ENCODE measurements at regions not wholly inside any gene's neighbourhood (a gene's known extent, or its start where the extent isn't known, plus 50 kb on each side); places are given as distances from the start of the nearest gene placed in this dataset.

DNA sequence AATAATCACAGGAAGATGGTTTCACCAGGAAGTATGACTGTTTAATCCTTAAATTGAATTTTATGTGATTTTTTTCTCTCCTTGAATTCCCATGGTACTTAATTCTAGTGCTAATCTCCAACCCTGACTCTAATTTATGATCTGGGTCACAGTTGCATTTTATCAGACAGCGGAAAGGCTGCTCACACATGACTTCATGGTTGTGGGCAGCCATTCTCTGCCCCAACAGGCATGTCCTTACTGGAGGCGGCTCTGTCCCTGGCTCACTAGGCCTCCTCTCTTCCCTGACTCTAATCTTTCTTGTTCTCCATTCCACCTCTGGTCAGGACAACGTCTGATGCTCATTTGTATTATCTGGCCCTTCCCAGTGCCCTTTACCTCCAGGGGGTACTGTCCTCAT lies 184.4 kb downstream of the CHST1 start:
- Histone ChIP-seq H2AFZ (ENCODE audit: insufficient read depth, low read depth, low read length, poor library complexity, severe bottlenecking) (no peak overlapping the region), H4K20me1 (ENCODE audit: insufficient read depth, low read length) (no peaks in the 10 kb centered on the region), H3K9ac (ENCODE audit: insufficient read depth, low read length, poor library complexity, severe bottlenecking) (no peak overlapping the region), H3K27me3 (ENCODE audit: control insufficient read depth in 2 of 2, insufficient read depth in 2 of 2, low read length in 2 of 2) (peaks cover 0 to 2% of the 10 kb centered on the region in 2 donors), H3K4me1 (ENCODE audit: control insufficient read depth in 1 of 2, insufficient read depth in 2 of 2, low read length in 2 of 2) (no peaks in the 10 kb centered on the region), H3K27ac (ENCODE audit: low read depth in 1 of 2, low read length in 2 of 2) (no peak overlapping the region), H3K9me3 (replicated peaks in 1 of 2; ENCODE audit: control insufficient read depth in 1 of 2, insufficient read depth in 1 of 2, low read length in 2 of 2) (no peaks in the 10 kb centered on the region), H3K4me2 (replicated peaks; ENCODE audit: extremely low read depth, low read length, poor library complexity, severe bottlenecking) (no peak overlapping the region), H3K4me3 (replicated peaks in 1 of 3; ENCODE audit: low read depth in 2 of 3, low read length in 3 of 3) (no peak overlapping the region), H3K79me2 (ENCODE audit: insufficient read depth, low read length) (no peaks in the 10 kb centered on the region), H3K36me3 (replicated peaks in 1 of 2; ENCODE audit: control insufficient read depth in 1 of 2, insufficient read depth in 2 of 2, low read length in 2 of 2) (no peaks in the 10 kb centered on the region)
- Mint-ChIP-seq H3K36me3 (no peaks in the 10 kb centered on the region), H3K4me3 (no peak overlapping the region), H3K9me3 (no peaks in the 10 kb centered on the region), H3K27ac (no peak overlapping the region), H3K27me3 (ENCODE audit: low read depth in 3 of 3) (peaks cover 9 to 22% (median 20%) of the 10 kb centered on the region in 3 donors), H3K4me1 (no peaks in the 10 kb centered on the region)
- 66% methylated on average over 3 of the region's 3 CpGs for WGBS (ENCODE audit: insufficient coverage)
- intact Hi-C loops (cut with micrococcal nuclease): no loop called here
- no peak for TF ChIP-seq CTCF (IDR thresholded peaks at IDR 0.05)
- no peak for DNase-seq

- no peaks in the 10 kb centered on the region for H4K20me1 ChIP-seq (ENCODE audit: insufficient read depth, low read length)
Observed at GRCh38 chr11:45477588-45477987, 187.8 kb downstream of the CHST1 start.

More at GRCh38 chr11:45477588-45477987, 187.8 kb downstream of the CHST1 start:
- H3K27ac ChIP-seq (ENCODE audit: low read depth in 1 of 2, low read length in 2 of 2): no peak overlapping the region
- Mint-ChIP-seq H3K4me1 (no peaks in the 10 kb centered on the region), H3K27me3 (ENCODE audit: low read depth in 3 of 3) (peaks cover 7 to 17% (median 10%) of the 10 kb centered on the region in 3 donors), H3K36me3 (no peaks in the 10 kb centered on the region), H3K9me3 (no peaks in the 10 kb centered on the region), H3K4me3 (no peak overlapping the region), H3K27ac (no peak overlapping the region)
- intact Hi-C loops (cut with micrococcal nuclease): no loop called here
- no peak overlapping the region for H3K4me2 ChIP-seq (replicated peaks; ENCODE audit: extremely low read depth, low read length, poor library complexity, severe bottlenecking)
- no peak overlapping the region for H2AFZ ChIP-seq (ENCODE audit: insufficient read depth, low read depth, low read length, poor library complexity, severe bottlenecking)
- H3K4me1 ChIP-seq (ENCODE audit: control insufficient read depth in 1 of 2, insufficient read depth in 2 of 2, low read length in 2 of 2): no peaks in the 10 kb centered on the region
- DNase-seq: no peak
- WGBS (ENCODE audit: insufficient coverage): 100% methylated on average over 1 of the region's 1 CpG
- no peaks in the 10 kb centered on the region for H3K79me2 ChIP-seq (ENCODE audit: insufficient read depth, low read length)
- no peak overlapping the region for H3K9ac ChIP-seq (ENCODE audit: insufficient read depth, low read length, poor library complexity, severe bottlenecking)
- no peak for TF ChIP-seq CTCF (IDR thresholded peaks at IDR 0.05)
- H3K9me3 ChIP-seq (replicated peaks in 1 of 2; ENCODE audit: control insufficient read depth in 1 of 2, insufficient read depth in 1 of 2, low read length in 2 of 2): no peaks in the 10 kb centered on the region
- H3K36me3 ChIP-seq (replicated peaks in 1 of 2; ENCODE audit: control insufficient read depth in 1 of 2, insufficient read depth in 2 of 2, low read length in 2 of 2): no peaks in the 10 kb centered on the region
- no peaks in the 10 kb centered on the region for H3K27me3 ChIP-seq (ENCODE audit: control insufficient read depth in 2 of 2, insufficient read depth in 2 of 2, low read length in 2 of 2)
- H3K4me3 ChIP-seq (replicated peaks in 1 of 3; ENCODE audit: low read depth in 2 of 3, low read length in 3 of 3): no peak overlapping the region
